Activated CD4-positive, alpha-beta T cell treated with anti-CD3 and anti-CD28 coated beads, Interleukin-2, amount 10 ng/mL, durations not matched to agents 7 days and 5 days (primary cell): ENCODE measurements at regions not wholly inside any gene's neighbourhood (a gene's known extent, or its start where the extent isn't known, plus 50 kb on each side); places are given as distances from the start of the nearest gene placed in this dataset.
"Not testable (repeated sequence)": the region's sequence is repeated elsewhere in the genome, so short reads cannot be mapped to it uniquely, and the experiment has no call there.

ENCODE experiments used
- CTCF ChIA-PET: fragments of 350-600 bp; sonication (Branson Sonifier 250); formaldehyde crosslinking; loops from one replicate; lab custom pipeline; 2021; ENCODE audit warnings: antibody characterized with exemption; lab: Charles Lee
- POLR2A ChIA-PET: fragments of 350-600 bp; sonication (Branson Sonifier 250); formaldehyde crosslinking; loops from one replicate; lab custom pipeline; 2021; ENCODE audit warnings: antibody characterized with exemption; lab: Charles Lee
- DNase-seq: peaks from one replicate; pipeline ENCODE4 v3.0.0-alpha.2; 2020
- H3K27ac Mint-ChIP-seq: one replicate; pipeline ENCODE4 v1.8.0; 2021; ENCODE audit warnings: mild to moderate bottlenecking, moderate library complexity, mixed read lengths
- H3K27me3 Mint-ChIP-seq: one replicate; pipeline ENCODE4 v1.8.0; 2021; ENCODE audit warnings: mixed read lengths
- H3K36me3 Mint-ChIP-seq: one replicate; pipeline ENCODE4 v1.8.0; 2021; ENCODE audit warnings: low read depth, mixed read lengths
- H3K4me1 Mint-ChIP-seq: one replicate; pipeline ENCODE4 v1.8.0; 2021; ENCODE audit warnings: mixed read lengths
- H3K4me3 Mint-ChIP-seq: one replicate; pipeline ENCODE4 v1.8.0; 2021; ENCODE audit warnings: mild to moderate bottlenecking, moderate library complexity, mixed read lengths
- H3K9me3 Mint-ChIP-seq: one replicate; pipeline ENCODE4 v1.8.0; 2021; ENCODE audit warnings: mixed read lengths

DNA sequence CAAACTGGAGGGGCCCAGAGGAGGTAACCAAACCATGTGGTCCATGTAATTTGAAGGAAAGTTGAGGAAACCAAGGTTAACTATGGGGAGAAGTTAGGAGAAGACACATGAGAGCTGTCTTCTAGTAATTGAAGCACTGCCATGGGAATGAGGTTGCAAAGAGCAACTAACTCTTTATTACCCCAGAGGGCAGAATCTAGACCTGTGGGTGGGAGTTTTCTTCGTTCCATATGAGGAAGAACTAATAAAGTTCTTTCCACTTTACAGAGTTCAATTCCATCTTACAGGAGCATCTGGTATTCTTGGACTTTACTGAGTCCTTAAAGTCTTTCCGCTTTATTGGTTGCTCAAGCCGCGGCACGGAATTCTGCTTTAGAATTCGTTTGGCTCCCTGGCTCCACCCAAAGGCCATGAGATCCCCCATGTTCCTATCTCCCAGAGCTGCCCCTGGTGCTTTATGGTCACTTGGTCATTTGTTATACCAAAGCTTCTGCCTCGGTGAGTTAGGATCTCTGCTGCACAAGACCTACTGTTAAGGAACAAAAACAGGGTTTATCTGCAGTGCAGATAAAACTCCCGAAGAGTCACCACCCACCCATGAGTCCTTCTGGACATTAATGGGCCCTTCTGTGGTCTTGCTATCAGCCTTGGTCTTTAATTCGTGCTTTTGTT, 89.5 kb upstream of the UMPS start:
- DNase-seq, result no peak
- H3K9me3 Mint-ChIP-seq, result peaks cover 3% of the 10 kb centered on the region
- H3K4me1 Mint-ChIP-seq, result peaks cover 57% of the 10 kb centered on the region
- ChIA-PET CTCF (no interaction called here), POLR2A (no interaction called here)
- H3K27me3 Mint-ChIP-seq, result peaks cover 55% of the 10 kb centered on the region
- peak overlapping the region; percentile 34 for H3K27ac Mint-ChIP-seq
- H3K4me3 Mint-ChIP-seq, result peak overlapping the region; percentile 31
- peaks cover 6% of the 10 kb centered on the region for H3K36me3 Mint-ChIP-seq

DNA sequence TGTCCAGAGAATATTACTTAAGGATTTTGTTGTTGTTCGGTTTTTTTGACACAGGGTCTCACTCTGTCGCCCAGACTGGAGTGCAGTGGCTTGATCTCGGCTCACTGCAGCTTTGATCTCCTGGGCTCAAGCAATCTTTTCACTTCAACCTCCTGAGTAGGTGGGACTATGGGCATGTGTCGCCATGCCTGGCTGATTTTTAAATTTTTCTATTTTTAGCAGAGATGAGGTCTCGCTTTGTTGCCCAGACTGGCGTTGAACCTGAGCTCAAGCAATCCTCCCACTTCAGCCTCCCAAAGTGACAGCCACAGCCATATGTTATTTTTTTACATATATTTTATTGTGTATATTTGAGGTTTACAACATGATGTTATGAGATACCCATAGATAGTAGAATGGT, 86.8 kb upstream of the UMPS start:
- Mint-ChIP-seq H3K4me3 (no peak overlapping the region), H3K27ac (no peak overlapping the region), H3K36me3 (peaks cover 6% of the 10 kb centered on the region), H3K9me3 (peaks cover 3% of the 10 kb centered on the region), H3K27me3 (peaks cover 48% of the 10 kb centered on the region), H3K4me1 (peaks cover 37% of the 10 kb centered on the region)
- CTCF ChIA-PET, result interaction anchor here (1.2 kb wide), 1 partner anchor 11 kb away, joined by 3 read pairs; no protein-coding TSS in a partner anchor
- POLR2A ChIA-PET, result no interaction called here
- DNase-seq, result no peak

DNA sequence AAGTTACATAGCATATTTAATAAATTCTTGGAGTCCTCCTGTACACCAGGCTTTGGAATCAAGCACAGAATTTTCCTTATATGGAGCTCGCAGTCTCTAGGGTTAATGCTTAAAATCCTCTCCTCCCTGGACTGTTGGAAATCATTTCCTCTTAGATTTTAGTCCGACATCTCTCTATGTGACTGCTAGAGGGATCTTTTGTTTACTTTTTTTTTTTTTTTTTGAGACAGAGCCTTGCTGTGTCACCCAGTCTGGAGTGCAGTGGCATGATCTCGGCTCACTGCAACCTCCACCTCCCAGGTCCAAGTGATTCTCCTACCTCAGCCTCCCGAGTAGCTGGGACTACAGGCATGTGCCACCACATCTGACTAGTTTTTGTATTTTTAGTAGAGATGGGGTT, 84.1 kb upstream of the UMPS start:
- H3K27me3 Mint-ChIP-seq, result peaks cover 40% of the 10 kb centered on the region
- peaks cover 18% of the 10 kb centered on the region for H3K4me1 Mint-ChIP-seq
- H3K36me3 Mint-ChIP-seq, H3K4me3 Mint-ChIP-seq, H3K27ac Mint-ChIP-seq, POLR2A ChIA-PET, DNase-seq, H3K9me3 Mint-ChIP-seq: not testable (repeated sequence)
- CTCF ChIA-PET, result interaction anchor here (0.7 kb wide), 2 partner anchors 19 to 1260 kb away, joined by 3 to 5 read pairs; no protein-coding TSS in a partner anchor

DNA sequence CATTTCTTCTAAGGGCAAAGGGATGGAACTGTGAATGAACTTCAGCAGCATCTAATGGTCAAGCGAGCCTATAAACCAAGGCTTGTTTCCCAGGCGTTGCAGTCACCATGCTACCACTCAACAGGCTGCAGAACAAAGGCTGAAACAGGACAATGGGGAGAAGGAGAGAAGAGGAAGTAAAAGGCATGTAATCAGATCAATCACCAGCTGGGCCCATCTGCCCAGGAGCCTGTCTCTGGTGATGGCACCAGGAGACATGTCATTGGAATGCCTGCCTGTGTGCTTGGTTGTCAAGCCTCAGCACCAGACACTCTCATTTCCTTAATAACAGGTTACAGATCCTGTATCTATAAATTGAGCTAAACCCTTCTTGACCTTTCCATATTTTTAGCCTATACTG, 81.7 kb upstream of the UMPS start:
- Mint-ChIP-seq H3K4me3 (no peak overlapping the region), H3K27me3 (peaks cover 26% of the 10 kb centered on the region), H3K27ac (no peak overlapping the region), H3K4me1 (peaks cover 25% of the 10 kb centered on the region), H3K36me3 (peaks cover 9% of the 10 kb centered on the region), H3K9me3 (no peaks in the 10 kb centered on the region)
- no peak for DNase-seq
- ChIA-PET CTCF (interaction anchor here (1.5 kb wide), 1 partner anchor 13 kb away, joined by 3 read pairs; no protein-coding TSS in a partner anchor), POLR2A (no interaction called here)

DNA sequence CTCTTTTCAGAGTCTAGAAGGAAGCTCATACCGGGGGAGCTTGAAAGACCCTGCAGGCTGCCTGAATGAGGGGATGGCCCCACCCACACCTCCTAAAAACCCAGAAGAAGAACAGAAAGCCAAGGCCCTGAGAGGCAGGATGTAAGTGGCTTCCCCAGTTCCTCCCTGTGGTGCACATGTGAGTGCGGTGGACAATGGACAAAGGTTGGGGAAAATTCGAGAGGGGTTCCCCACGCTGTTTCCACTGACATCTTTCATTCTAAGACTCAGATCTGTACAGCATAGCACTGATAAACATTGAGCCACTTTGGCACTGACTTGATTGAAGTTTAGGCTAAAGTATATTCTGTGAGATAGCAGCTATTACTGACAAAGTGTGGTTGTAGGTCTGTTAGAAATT, 79.5 kb upstream of the UMPS start:
- CTCF ChIA-PET, result interaction anchor here (1.0 kb wide), 1 partner anchor 100 kb away, joined by 4 read pairs; no protein-coding TSS in a partner anchor
- POLR2A ChIA-PET, result no interaction called here
- peaks cover 19% of the 10 kb centered on the region for H3K4me1 Mint-ChIP-seq
- peaks cover 22% of the 10 kb centered on the region for H3K27me3 Mint-ChIP-seq
- no peak overlapping the region for H3K4me3 Mint-ChIP-seq
- DNase-seq, result no peak
- H3K27ac Mint-ChIP-seq, result no peak overlapping the region
- H3K36me3 Mint-ChIP-seq, result peaks cover 3% of the 10 kb centered on the region
- H3K9me3 Mint-ChIP-seq, result no peaks in the 10 kb centered on the region

DNA sequence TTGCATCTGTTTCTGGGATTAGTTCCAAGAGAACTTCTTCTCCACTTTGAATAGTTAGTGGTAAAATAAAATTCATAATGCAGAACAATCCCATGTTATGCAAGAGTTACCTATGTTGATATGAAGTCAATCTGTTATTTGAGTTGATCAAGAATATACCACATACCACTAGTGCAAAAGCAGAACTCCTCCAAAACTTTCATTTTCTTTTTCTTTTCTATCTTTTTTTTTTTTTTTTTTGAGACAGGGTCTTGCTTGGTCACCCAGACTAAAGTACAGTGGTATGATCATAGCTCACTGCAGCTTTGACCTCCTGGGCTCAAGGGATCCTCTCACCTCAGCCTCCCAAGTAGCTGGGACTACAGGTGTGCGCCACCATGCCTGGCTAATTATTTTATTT, 78.8 kb upstream of the UMPS start:
- POLR2A ChIA-PET, H3K36me3 Mint-ChIP-seq, H3K27ac Mint-ChIP-seq, CTCF ChIA-PET, DNase-seq, H3K9me3 Mint-ChIP-seq, H3K4me3 Mint-ChIP-seq: not testable (repeated sequence)
- H3K4me1 Mint-ChIP-seq, result peaks cover 19% of the 10 kb centered on the region
- peaks cover 22% of the 10 kb centered on the region for H3K27me3 Mint-ChIP-seq

DNA sequence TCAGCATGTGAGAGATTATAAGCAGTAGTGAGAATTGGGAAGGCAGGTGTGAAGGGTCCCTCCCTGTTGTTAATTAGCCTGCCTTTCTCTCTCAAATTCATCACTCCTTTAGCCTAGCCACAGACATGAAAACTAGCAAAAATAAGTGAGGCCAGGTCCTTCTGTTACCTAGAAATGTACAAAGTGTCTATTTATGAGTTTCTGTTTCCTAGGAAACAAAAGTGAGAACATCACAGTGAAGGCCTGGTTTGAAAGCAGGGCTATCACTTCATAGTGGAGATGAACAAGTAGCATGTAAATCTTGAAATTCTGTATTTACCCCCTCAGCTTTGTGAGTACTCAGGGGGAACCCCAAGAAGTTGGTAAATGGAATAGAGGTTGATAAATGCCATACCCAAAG, 78.2 kb upstream of the UMPS start:
- ChIA-PET POLR2A (no interaction called here), CTCF (interaction anchor here (0.6 to 1.5 kb wide), 3 partner anchors 10 to 46 kb away, joined by 3 read pairs; no protein-coding TSS in a partner anchor)
- Mint-ChIP-seq H3K27ac (no peak overlapping the region), H3K27me3 (peaks cover 22% of the 10 kb centered on the region), H3K4me1 (peaks cover 19% of the 10 kb centered on the region), H3K36me3 (peaks cover 3% of the 10 kb centered on the region), H3K4me3 (no peak overlapping the region), H3K9me3 (no peaks in the 10 kb centered on the region)
- DNase-seq, result no peak

DNA sequence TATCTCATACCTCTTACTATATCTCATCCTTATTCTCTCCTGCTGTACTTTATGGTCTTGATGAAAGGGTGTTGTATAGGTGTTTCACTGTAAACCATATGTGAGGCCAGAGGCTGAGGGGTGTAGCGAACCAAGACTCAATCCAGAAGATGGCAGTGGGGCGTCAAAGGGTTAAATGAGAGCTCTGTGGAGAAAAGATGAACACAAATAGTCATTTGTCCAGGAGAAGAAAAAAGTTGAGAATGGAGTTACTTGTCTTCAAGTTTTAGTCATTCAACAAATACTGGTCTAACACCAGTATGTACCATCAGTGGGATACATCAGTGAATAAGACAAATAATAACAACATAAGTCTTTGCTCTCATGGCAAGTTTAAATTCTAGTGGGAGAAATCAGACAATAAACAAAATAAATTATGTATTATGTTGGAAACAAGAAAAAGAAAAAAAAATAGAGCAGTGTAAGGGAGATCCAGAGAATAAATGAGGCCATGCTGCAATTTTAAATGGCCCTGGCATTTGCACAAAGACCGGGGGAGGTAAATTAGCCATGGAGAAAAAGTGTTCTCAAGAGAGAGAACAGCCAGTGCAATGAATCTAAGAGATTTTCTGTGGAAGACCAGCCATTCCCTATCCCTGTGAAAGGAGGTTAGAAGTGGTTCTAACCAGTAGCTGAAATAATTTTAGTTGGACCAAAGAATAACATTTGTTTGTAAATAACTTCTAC, 77.0 kb upstream of the UMPS start:
- POLR2A ChIA-PET, result no interaction called here
- Mint-ChIP-seq H3K4me3 (no peak overlapping the region), H3K36me3 (peaks cover 3% of the 10 kb centered on the region), H3K27ac (no peak overlapping the region), H3K9me3 (no peaks in the 10 kb centered on the region), H3K27me3 (peaks cover 12% of the 10 kb centered on the region), H3K4me1 (peaks cover 19% of the 10 kb centered on the region)
- CTCF ChIA-PET, result interaction anchor here (0.5 to 1.5 kb wide), 4 partner anchors 10 to 36 kb away, joined by 3 read pairs; no protein-coding TSS in a partner anchor
- no peak for DNase-seq

DNA sequence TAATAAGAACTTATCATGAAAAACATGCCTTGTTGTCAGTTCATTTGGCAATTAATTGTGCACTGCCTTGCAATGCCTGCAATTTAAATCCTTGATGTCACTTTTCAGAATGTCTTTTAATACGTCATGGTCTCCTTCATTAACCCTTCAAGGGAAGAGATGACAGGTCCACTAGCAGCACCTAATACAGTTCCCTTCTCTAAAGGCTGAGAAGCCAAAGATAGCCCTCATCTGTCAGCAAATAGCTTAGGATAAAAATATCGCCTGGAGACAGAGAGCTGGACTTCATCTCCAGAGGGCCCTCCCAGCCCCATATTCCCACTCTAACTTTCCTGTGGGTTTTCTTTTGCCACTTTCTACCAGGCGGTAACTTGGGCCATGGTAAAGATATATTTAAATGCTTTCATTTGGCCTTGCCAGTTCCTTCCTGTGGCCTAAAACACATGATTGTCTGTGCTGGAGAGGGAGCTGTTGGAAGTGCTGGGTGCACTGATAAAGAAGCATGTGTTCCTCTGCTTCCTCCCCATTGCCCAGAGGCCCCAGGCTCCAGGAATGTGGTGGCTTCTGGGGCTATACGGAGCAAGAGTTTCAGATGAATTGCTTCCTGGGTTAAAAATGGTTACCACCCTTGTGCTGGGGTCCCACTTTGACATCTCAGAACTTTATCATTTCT, 76.3 kb upstream of the UMPS start:
- Mint-ChIP-seq H3K4me3 (no peak overlapping the region), H3K27me3 (peaks cover 6% of the 10 kb centered on the region), H3K27ac (no peak overlapping the region), H3K9me3 (no peaks in the 10 kb centered on the region), H3K36me3 (peaks cover 3% of the 10 kb centered on the region), H3K4me1 (peaks cover 19% of the 10 kb centered on the region)
- CTCF ChIA-PET, result interaction anchor here (1.2 kb wide), 1 partner anchor 10 kb away, joined by 3 read pairs; no protein-coding TSS in a partner anchor
- POLR2A ChIA-PET, result no interaction called here
- DNase-seq, result no peak

DNA sequence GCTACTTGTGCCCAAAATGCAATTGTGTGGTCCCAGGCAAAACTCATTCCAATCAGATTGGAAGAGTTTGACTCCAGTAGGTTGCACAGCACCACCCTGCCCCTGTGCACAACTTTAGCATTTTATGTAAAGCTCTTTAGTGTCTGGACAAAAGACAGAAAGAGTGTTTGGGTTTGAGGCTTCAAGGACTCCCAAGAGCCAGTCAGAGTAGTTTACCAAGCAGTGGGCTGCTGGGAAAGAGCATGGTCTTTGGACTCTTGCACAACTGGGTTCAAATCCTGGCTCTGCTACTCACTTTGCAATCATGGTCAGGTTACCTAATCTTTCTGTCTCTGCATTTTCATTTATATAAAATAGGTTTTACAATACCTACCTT, 75.8 kb upstream of the UMPS start:
- ChIA-PET POLR2A (no interaction called here), CTCF (interaction anchor here (1.2 kb wide), 1 partner anchor 11 kb away, joined by 3 read pairs; no protein-coding TSS in a partner anchor)
- Mint-ChIP-seq H3K9me3 (no peaks in the 10 kb centered on the region), H3K36me3 (peaks cover 3% of the 10 kb centered on the region), H3K27me3 (peaks cover 6% of the 10 kb centered on the region), H3K4me1 (peaks cover 19% of the 10 kb centered on the region), H3K27ac (no peak overlapping the region), H3K4me3 (no peak overlapping the region)
- no peak for DNase-seq

DNA sequence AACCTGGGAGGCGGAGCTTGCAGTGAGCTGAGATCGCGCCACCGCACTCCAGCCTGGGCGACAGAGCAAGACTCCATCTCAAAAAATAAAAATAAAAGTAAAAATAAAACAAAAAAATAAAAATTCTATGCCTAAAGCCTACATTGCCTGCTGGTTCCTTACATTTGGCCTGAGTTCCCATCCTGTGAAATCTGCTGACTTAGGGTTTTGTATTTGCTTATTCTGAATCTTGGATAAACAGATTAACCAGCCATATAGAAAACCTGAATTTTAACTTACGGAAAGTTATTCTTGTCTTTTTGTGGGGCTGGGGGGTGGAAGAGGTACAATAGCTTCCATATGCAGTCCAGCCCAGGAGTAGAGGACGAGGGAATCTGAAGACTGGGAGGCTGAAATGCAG, 73.7 kb upstream of the UMPS start:
- peaks cover 10% of the 10 kb centered on the region for H3K4me1 Mint-ChIP-seq
- no peak overlapping the region for H3K4me3 Mint-ChIP-seq
- ChIA-PET CTCF (no interaction called here), POLR2A (no interaction called here)
- H3K27ac Mint-ChIP-seq, result no peak overlapping the region
- H3K36me3 Mint-ChIP-seq, result peaks cover 3% of the 10 kb centered on the region
- H3K27me3 Mint-ChIP-seq, result peaks cover 14% of the 10 kb centered on the region
- DNase-seq, result no peak
- no peaks in the 10 kb centered on the region for H3K9me3 Mint-ChIP-seq

DNA sequence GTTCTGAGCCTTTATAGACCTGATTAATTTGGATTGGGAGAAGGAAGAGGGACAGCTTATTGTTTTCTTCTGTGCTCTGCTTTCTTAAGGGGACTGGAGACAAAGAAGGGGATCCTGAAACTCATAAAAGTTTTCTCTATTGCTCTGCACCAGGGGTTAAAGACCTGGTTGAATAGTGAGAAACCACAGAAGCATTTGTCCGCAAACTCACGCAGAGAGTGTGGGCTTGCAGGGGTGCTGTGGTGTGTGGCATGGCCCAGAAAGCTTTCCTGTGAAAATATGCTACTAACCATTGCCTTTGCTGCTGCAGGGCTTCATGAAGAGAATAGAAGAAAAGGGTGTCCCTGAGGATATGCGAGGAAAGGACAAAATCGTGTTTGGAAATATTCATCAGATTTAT, 73.1 kb upstream of the UMPS start:
- peaks cover 3% of the 10 kb centered on the region for H3K36me3 Mint-ChIP-seq
- H3K9me3 Mint-ChIP-seq, result no peaks in the 10 kb centered on the region
- no peak overlapping the region for H3K27ac Mint-ChIP-seq
- no peak overlapping the region for H3K4me3 Mint-ChIP-seq
- ChIA-PET CTCF (no interaction called here), POLR2A (no interaction called here)
- no peak for DNase-seq
- H3K27me3 Mint-ChIP-seq, result peaks cover 19% of the 10 kb centered on the region
- peaks cover 4% of the 10 kb centered on the region for H3K4me1 Mint-ChIP-seq

DNA sequence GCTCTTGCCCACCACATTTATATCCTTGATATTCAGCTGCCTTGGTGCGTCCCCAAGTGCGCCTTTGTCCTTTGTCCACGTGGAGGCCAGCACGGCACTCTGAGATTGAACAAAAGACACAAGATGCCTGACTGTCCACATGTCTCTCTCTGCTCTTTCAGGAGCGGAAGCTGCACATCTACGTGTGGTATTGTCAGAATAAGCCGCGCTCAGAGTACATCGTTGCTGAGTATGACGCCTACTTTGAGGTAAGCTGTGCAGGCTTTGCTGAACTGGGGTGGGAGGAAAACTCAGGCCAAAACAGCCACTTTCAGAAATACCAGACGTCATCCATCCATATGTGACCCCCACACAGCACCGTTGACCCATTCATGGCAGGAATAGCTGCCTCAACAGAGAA, 72.0 kb upstream of the UMPS start:
- Mint-ChIP-seq H3K4me3 (no peak overlapping the region), H3K4me1 (no peaks in the 10 kb centered on the region), H3K36me3 (no peaks in the 10 kb centered on the region), H3K27ac (no peak overlapping the region), H3K27me3 (peaks cover 22% of the 10 kb centered on the region), H3K9me3 (no peaks in the 10 kb centered on the region)
- no peak for DNase-seq
- ChIA-PET POLR2A (no interaction called here), CTCF (interaction anchor here (1.0 kb wide), 1 partner anchor 13 kb away, joined by 3 read pairs; no protein-coding TSS in a partner anchor)
